ENCODE measurements at regions not wholly inside any gene's neighbourhood (a gene's known extent, or its start where the extent isn't known, plus 50 kb on each side); places are given as distances from the start of the nearest gene placed in this dataset.
"Not testable (repeated sequence)": the region's sequence is repeated elsewhere in the genome, so short reads cannot be mapped to it uniquely, and the experiment has no call there.

DNA sequence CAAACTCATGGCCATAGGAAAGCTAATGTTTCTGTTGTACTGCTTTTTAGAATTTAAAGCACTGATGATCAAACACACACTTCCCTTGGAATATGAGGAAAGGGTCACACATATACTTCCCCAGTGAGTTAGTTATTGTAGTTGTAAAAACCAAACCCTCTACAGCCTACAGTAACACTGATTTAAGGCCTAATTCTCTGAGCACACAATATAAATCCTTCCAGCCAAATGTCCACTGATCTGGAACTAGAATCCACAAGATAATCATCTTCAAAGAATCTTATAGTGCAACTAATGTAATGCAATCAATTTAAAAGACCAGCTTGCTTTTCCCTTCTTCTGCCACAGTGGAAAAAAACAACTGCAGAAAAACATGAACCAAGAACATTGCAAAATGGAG is 219.3 kb downstream of the CAAP1 start:
- H3K4me3 ChIP-seq = no peak overlapping the region
- intact Hi-C loops (cut with DNase I) = no loop called here
- no peak overlapping the region for H3K27ac ChIP-seq
- TF ChIP-seq CTCF (IDR thresholded peaks at IDR 0.05) = no peak
- no peaks in the 10 kb centered on the region for H3K36me3 ChIP-seq
- H3K4me1 ChIP-seq = no peaks in the 10 kb centered on the region
- H3K27me3 ChIP-seq = no peaks in the 10 kb centered on the region
- DNase-seq (no peak), ATAC-seq (no peak)
- no peaks in the 10 kb centered on the region for H3K9me3 ChIP-seq

DNA sequence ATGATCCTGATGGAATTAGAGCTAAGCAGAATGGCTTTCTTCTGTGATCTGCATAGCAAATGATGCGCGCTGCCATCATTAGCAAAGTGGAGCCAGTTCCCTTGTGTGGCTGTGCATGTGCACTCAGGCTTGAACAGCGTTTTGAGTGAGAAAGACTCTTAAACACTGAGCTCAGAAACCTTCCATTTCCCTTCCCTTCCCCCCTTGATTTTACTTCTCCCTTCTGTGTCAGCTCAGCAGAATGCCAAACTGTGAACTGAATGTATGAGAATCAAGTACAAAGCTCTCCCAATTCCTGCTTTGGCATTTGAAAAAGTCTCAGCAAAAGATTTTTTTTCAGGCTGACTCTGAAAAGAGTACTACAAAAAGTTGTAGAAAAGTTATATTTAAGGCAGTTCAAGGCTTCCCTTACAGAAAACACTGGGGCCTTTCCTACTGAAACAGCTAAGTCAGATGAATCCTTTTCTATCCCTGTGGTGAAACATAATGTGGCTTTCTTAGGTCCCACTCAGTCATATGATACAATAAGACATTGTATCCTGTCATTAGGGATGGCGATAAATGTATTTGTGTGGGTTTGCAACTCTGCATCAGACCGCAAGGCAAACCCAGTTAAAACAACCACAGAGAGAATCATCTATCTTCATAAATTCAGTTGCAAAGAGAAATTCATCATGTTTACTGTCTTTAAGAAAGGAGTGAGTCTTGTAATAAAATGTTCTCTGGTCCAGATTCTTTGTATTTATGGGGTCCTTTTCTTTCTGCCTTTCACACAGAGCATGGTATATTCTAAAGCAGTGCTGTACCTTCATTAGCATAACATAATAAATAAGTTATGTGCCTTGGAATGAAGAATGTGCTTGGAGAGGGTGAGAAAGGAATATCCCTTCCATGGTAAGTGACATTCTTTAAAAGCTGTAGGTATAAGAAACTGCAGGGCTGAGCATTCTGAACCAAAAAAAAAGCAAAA is 222.6 kb downstream of the CAAP1 start:
- WGBS, 2 donors = 72 to 75% methylated on average over 5 of the region's 5 CpGs
- intact Hi-C loops (cut with DNase I) = no loop called here

GRCh38 chr9:26667882-26668281 is 224.7 kb downstream of the CAAP1 start:
- DNase-seq (no peak), ATAC-seq (no peak)
- TF ChIP-seq CTCF (IDR thresholded peaks at IDR 0.05) = no peak
- no peaks in the 10 kb centered on the region for H3K4me1 ChIP-seq
- intact Hi-C loops (cut with DNase I) = no loop called here
- H3K9me3 ChIP-seq = no peaks in the 10 kb centered on the region
- no peak overlapping the region for H3K27ac ChIP-seq
- WGBS, 2 donors = 63 to 72% methylated on average over 1 of the region's 1 CpG
- H3K4me3 ChIP-seq = no peak overlapping the region
- no peaks in the 10 kb centered on the region for H3K27me3 ChIP-seq
- no peaks in the 10 kb centered on the region for H3K36me3 ChIP-seq

More for the DNA sequence above, 222.6 kb downstream of the CAAP1 start:
- no peak for TF ChIP-seq CTCF (IDR thresholded peaks at IDR 0.05)
- no peaks in the 10 kb centered on the region for H3K4me1 ChIP-seq
- H3K9me3 ChIP-seq = no peaks in the 10 kb centered on the region
- no peak for ATAC-seq
- no peak overlapping the region for H3K27ac ChIP-seq
- DNase-seq = no peak
- H3K27me3 ChIP-seq = no peaks in the 10 kb centered on the region
- no peaks in the 10 kb centered on the region for H3K36me3 ChIP-seq
- no peak overlapping the region for H3K4me3 ChIP-seq

GRCh38 chr9:26665666-26666065 is 226.9 kb downstream of the CAAP1 start:
- Histone ChIP-seq H3K9me3 (no peaks in the 10 kb centered on the region), H3K27me3 (no peaks in the 10 kb centered on the region), H3K36me3 (no peaks in the 10 kb centered on the region), H3K27ac (no peak overlapping the region), H3K4me3 (no peak overlapping the region), H3K4me1 (no peaks in the 10 kb centered on the region)
- intact Hi-C loops (cut with DNase I) = no loop called here
- TF ChIP-seq CTCF (IDR thresholded peaks at IDR 0.05) = no peak
- DNase-seq (no peak), ATAC-seq (no peak)
- 52 to 53% methylated on average over 3 of the region's 3 CpGs for WGBS, 2 donors

- H3K9me3 ChIP-seq; intact Hi-C loops (cut with DNase I); ATAC-seq; H3K4me3 ChIP-seq; H3K27ac ChIP-seq; H3K27me3 ChIP-seq; DNase-seq; H3K4me1 ChIP-seq; H3K36me3 ChIP-seq: not testable (repeated sequence)
- 96% methylated on average over 49 of the region's 49 CpGs for WGBS, 2 donors
These were observed 228.4 kb downstream of the CAAP1 start for GRCh38 chr9:26664087-26664773.
